ENCODE measurements at regions not wholly inside any gene's neighbourhood (a gene's known extent, or its start where the extent isn't known, plus 50 kb on each side); places are given as distances from the start of the nearest gene placed in this dataset.
A peak's percentile ranks its signal among the peaks of the same experiment; 100 is the strongest.

- in situ Hi-C loops (cut with HindIII; ENCODE audit: low sequenced_read_pairs), result no loop called here
Observed at GRCh38 chr15:98167722-98168268, 207.3 kb downstream of the ARRDC4 start.

GRCh38 chr15:98169551-98169950 is 209.0 kb downstream of the ARRDC4 start:
- in situ Hi-C loops (cut with HindIII; ENCODE audit: low sequenced_read_pairs), result no loop called here
- no peak overlapping the region for H3K4me3 ChIP-seq (ENCODE audit: low read depth, low read length)
- no peak for TF ChIP-seq CTCF (IDR thresholded peaks at IDR 0.05; ENCODE audit: low read depth, low read length, missing control alignments)
- no peak for DNase-seq (ENCODE audit: low read depth)

More at GRCh38 chr15:98167722-98168268, 207.3 kb downstream of the ARRDC4 start:
- no peak overlapping the region for H3K4me3 ChIP-seq (ENCODE audit: low read depth, low read length)
- TF ChIP-seq CTCF (IDR thresholded peaks at IDR 0.05; ENCODE audit: low read depth, low read length, missing control alignments), result no peak
- no peak for DNase-seq (ENCODE audit: low read depth)

DNA sequence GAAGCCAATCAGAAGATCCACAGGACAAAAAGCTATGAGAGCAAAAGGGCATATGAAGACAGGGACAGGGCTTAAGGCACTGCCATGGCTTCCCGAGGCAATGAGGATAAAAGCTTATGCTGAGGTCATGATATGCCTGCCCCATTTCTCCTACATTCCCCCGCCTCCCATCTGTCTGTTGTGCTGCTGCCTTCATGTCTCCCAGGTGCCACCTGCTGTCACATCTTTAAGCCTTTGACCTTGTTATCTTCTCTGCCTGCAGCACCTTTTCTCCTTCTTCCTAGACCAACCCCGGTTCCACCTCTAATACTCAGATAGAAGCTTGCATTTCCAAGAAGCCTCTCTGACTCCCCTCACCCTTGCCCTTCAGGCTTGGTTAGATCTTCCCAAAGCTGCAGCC is 213.8 kb downstream of the ARRDC4 start:
- no peak for TF ChIP-seq CTCF (IDR thresholded peaks at IDR 0.05; ENCODE audit: low read depth, low read length, missing control alignments)
- H3K4me3 ChIP-seq (ENCODE audit: low read depth, low read length), result no peak overlapping the region
- in situ Hi-C loops (cut with HindIII; ENCODE audit: low sequenced_read_pairs), result no loop called here
- no peak for DNase-seq (ENCODE audit: low read depth)

DNA sequence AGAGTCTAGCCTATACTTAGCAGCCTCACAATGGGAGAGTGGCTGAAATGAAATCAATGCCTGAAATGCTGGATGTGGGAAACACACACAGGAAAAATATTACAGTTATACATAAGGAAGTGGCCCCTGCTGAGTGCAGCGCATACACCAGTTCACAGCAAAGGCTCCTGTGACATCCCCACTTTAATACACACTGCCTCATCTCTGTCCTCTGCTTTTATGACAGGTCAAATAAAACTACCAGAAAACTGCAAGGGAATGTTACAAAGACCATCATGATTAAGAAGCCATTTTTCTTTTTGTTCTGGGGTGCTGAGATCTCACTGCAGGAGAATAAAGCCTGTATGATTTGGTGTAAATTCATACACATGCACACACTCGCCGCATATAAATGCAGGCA is 214.3 kb downstream of the ARRDC4 start:
- DNase-seq (ENCODE audit: low read depth), result no peak
- in situ Hi-C loops (cut with HindIII; ENCODE audit: low sequenced_read_pairs), result no loop called here
- no peak overlapping the region for H3K4me3 ChIP-seq (ENCODE audit: low read depth, low read length)
- no peak for TF ChIP-seq CTCF (IDR thresholded peaks at IDR 0.05; ENCODE audit: low read depth, low read length, missing control alignments)

DNA sequence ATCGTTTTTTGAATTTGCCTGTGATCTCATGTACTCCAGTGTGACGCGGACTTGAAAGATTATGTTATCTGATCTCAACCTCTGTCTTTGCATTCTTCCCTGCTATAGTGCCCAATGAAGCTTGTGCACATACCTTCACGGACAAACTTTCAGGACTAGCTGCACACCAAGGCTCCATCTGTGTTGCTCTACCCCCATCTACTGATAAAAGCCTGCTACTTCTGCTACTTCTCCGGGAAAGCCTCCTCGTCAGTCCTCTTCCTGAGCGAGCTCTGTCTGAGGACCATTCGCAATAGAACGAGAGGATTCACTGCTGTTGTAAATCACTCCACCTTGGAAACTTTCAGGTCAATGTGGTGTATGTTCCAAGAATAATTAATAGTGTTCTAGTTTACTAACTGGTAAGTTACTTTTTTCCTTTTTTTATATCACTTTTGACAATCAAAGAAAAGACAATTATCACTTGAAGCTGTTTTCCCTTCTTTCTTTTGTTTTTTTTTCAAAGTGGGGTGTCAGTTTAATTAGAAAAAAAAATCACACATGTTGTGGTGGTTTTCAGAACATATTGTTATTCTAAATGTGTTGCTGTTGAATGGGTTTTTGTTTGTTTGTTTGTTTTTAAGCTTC is 217.6 kb downstream of the ARRDC4 start:
- in situ Hi-C loops (cut with HindIII; ENCODE audit: low sequenced_read_pairs), result no loop called here
- H3K4me3 ChIP-seq (ENCODE audit: low read depth, low read length), result no peak overlapping the region
- peak; percentile 72 for DNase-seq (ENCODE audit: low read depth)
- peak; percentile 87 for TF ChIP-seq CTCF (IDR thresholded peaks at IDR 0.05; ENCODE audit: low read depth, low read length, missing control alignments)

- in situ Hi-C loops (cut with HindIII; ENCODE audit: low sequenced_read_pairs), result no loop called here
- no peak overlapping the region for H3K4me3 ChIP-seq (ENCODE audit: low read depth, low read length)
- no peak for TF ChIP-seq CTCF (IDR thresholded peaks at IDR 0.05; ENCODE audit: low read depth, low read length, missing control alignments)
- no peak for DNase-seq (ENCODE audit: low read depth)
Observed at GRCh38 chr15:98178861-98179260, 218.4 kb downstream of the ARRDC4 start.
